Liver (tissue), 3 donors: ENCODE measurements at regions not wholly inside any gene's neighbourhood (a gene's known extent, or its start where the extent isn't known, plus 50 kb on each side); places are given as distances from the start of the nearest gene placed in this dataset.

Experiments
- ATF3 ChIP-seq: IDR thresholded peaks from 2 replicates; pipeline ENCODE4 v1.6.1; 2016; ENCODE audit warnings: antibody characterized with exemption
- GABPA ChIP-seq, 2 donors: IDR thresholded peaks in 1 of 2; conservative IDR thresholded peaks in 1 of 2; 2 replicates each; pipeline ENCODE4 v1.6.1; 2016; ENCODE audit warnings: antibody characterized with exemption in 2 of 2, mild to moderate bottlenecking in 1 of 2, moderate library complexity in 1 of 2
- HNF4A ChIP-seq, 2 donors: conservative IDR thresholded peaks; 2 replicates each; pipeline ENCODE4 v1.6.1; 2016; ENCODE audit warnings: antibody characterized with exemption in 2 of 2, mild to moderate bottlenecking in 2 of 2
- HNF4G ChIP-seq: IDR thresholded peaks from 2 replicates; pipeline ENCODE4 v1.6.1; 2016; ENCODE audit warnings: antibody characterized with exemption
- JUND ChIP-seq, 2 donors: IDR thresholded peaks; 2 replicates each; pipeline ENCODE4 v1.6.1; 2016; ENCODE audit warnings: antibody characterized with exemption in 2 of 2
- MAX ChIP-seq: IDR thresholded peaks from 2 replicates; pipeline ENCODE4 v1.6.1; 2016; ENCODE audit warnings: antibody characterized with exemption
- RAD21 ChIP-seq, 2 donors: IDR thresholded peaks; 2 replicates each; pipeline ENCODE4 v1.6.1; 2016; ENCODE audit warnings: antibody characterized with exemption in 2 of 2, mild to moderate bottlenecking in 2 of 2
- SP1 ChIP-seq: IDR thresholded peaks from 2 replicates; pipeline ENCODE4 v1.6.1; 2018; ENCODE audit warnings: antibody characterized with exemption, mild to moderate bottlenecking
- TAF1 ChIP-seq: conservative IDR thresholded peaks from 2 replicates; pipeline ENCODE4 v1.6.1; 2016; ENCODE audit warnings: antibody characterized with exemption, mild to moderate bottlenecking
- YY1 ChIP-seq: IDR thresholded peaks from 2 replicates; pipeline ENCODE4 v1.6.1; 2016; ENCODE audit warnings: antibody characterized with exemption, mild to moderate bottlenecking
- TF ChIP-seq, protein P1 (sequence below): fragments of 150-350 bp; IDR thresholded peaks from 2 replicates; pipeline ENCODE4 v1.5.1; 2017; ENCODE audit warnings: improper control_type of control experiment, low read depth, low read length; ENCODE audit not compliant: missing input control
- donor health status: healthy.
- donor health status: healthy.

- TF ChIP-seq, protein P1, sequence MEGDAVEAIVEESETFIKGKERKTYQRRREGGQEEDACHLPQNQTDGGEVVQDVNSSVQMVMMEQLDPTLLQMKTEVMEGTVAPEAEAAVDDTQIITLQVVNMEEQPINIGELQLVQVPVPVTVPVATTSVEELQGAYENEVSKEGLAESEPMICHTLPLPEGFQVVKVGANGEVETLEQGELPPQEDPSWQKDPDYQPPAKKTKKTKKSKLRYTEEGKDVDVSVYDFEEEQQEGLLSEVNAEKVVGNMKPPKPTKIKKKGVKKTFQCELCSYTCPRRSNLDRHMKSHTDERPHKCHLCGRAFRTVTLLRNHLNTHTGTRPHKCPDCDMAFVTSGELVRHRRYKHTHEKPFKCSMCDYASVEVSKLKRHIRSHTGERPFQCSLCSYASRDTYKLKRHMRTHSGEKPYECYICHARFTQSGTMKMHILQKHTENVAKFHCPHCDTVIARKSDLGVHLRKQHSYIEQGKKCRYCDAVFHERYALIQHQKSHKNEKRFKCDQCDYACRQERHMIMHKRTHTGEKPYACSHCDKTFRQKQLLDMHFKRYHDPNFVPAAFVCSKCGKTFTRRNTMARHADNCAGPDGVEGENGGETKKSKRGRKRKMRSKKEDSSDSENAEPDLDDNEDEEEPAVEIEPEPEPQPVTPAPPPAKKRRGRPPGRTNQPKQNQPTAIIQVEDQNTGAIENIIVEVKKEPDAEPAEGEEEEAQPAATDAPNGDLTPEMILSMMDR = no peak
- TF ChIP-seq SP1 = no peak
- no peak for TF ChIP-seq MAX
- no peak for TF ChIP-seq JUND (IDR thresholded peaks at IDR 0.05)
- no peak for TF ChIP-seq ATF3
- TF ChIP-seq RAD21 (IDR thresholded peaks at IDR 0.05) = no peak
- no peak for TF ChIP-seq TAF1
- TF ChIP-seq YY1 = no peak
- no peak for TF ChIP-seq HNF4G
- no peak for TF ChIP-seq HNF4A (conservative IDR thresholded peaks at IDR 0.05)
- no peak for TF ChIP-seq GABPA (IDR thresholded peaks at IDR 0.05 in 1 of 2, conservative IDR thresholded peaks at IDR 0.05 in 1 of 2)
These were observed 178.7 kb downstream of the SPRY1 start for GRCh38 chr4:123575291-123575690.
